ENCODE measurements at regions not wholly inside any gene's neighbourhood (a gene's known extent, or its start where the extent isn't known, plus 50 kb on each side); places are given as distances from the start of the nearest gene placed in this dataset.

DNA sequence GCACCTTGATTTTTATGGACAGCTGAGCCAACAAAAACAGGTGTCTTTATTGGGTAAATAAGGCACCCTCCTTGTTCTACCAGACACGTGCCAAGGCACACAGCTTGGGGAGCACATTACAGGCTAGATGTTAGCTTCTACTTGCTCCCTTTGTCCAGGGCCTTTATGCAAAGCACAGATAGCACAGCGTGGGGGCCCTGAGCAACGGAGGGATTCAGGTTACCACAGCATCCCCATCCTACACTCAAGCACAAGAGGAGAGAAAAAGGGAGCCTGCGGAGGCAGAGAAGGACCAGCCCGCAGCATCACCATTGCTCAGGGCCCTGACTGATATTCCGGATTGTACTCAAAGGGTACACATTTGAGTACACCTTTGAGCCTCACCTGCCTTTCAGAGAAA is 181.7 kb upstream of the KIF2A start:
- no peak for TF ChIP-seq EZH2phosphoT487 (IDR thresholded peaks at IDR 0.05; ENCODE audit: low read depth)
- TF ChIP-seq, protein P1, sequence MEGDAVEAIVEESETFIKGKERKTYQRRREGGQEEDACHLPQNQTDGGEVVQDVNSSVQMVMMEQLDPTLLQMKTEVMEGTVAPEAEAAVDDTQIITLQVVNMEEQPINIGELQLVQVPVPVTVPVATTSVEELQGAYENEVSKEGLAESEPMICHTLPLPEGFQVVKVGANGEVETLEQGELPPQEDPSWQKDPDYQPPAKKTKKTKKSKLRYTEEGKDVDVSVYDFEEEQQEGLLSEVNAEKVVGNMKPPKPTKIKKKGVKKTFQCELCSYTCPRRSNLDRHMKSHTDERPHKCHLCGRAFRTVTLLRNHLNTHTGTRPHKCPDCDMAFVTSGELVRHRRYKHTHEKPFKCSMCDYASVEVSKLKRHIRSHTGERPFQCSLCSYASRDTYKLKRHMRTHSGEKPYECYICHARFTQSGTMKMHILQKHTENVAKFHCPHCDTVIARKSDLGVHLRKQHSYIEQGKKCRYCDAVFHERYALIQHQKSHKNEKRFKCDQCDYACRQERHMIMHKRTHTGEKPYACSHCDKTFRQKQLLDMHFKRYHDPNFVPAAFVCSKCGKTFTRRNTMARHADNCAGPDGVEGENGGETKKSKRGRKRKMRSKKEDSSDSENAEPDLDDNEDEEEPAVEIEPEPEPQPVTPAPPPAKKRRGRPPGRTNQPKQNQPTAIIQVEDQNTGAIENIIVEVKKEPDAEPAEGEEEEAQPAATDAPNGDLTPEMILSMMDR (IDR thresholded peaks at IDR 0.05; ENCODE audit: low read depth, low read length): no peak
- H3K79me2 ChIP-seq (ENCODE audit: low read length): no peaks in the 10 kb centered on the region
- no peaks in the 10 kb centered on the region for H3K36me3 ChIP-seq (replicated peaks; ENCODE audit: low read depth, low read length)
- no peaks in the 10 kb centered on the region for H4K20me1 ChIP-seq (ENCODE audit: insufficient read depth, low read length)
- H3K4me2 ChIP-seq (ENCODE audit: low read length): no peak overlapping the region
- no peak overlapping the region for H2AFZ ChIP-seq (ENCODE audit: low read depth, low read length)
- H3K27ac ChIP-seq (ENCODE audit: low read length): no peak overlapping the region
- peaks cover 40% of the 10 kb centered on the region for H3K4me1 ChIP-seq (ENCODE audit: low read length)
- H3K4me3 ChIP-seq (ENCODE audit: low read length): no peak overlapping the region
- no peaks in the 10 kb centered on the region for H3K27me3 ChIP-seq (ENCODE audit: low read depth, low read length)
- no peak overlapping the region for H3K9ac ChIP-seq (ENCODE audit: low read length)
- H3K9me3 ChIP-seq (ENCODE audit: insufficient read depth, low read length): no peaks in the 10 kb centered on the region

DNA sequence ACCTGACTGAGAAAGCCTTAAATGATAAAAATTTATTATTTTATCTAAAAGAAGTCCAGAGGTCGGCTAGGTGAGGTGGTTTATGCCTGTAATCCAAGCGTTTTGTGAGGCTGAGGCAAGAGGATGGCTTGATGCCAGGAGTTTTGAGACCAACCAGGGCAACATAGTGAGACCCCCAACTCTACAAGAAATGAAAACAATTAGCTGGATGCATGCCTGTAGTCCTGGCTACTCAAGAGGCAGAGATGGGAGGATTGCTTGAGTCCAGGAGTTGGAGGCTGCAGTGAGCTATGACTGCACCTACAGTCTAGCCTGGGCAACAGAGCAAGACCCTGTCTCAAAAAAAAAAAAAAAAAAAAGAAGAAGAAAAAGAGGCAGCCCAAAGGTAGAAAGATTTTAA is 179.9 kb upstream of the KIF2A start:
- no peak overlapping the region for H2AFZ ChIP-seq (ENCODE audit: low read depth, low read length)
- H3K4me3 ChIP-seq (ENCODE audit: low read length): no peak overlapping the region
- no peak overlapping the region for H3K27ac ChIP-seq (ENCODE audit: low read length)
- no peaks in the 10 kb centered on the region for H3K27me3 ChIP-seq (ENCODE audit: low read depth, low read length)
- H3K36me3 ChIP-seq (replicated peaks; ENCODE audit: low read depth, low read length): no peaks in the 10 kb centered on the region
- no peak overlapping the region for H3K4me2 ChIP-seq (ENCODE audit: low read length)
- no peak overlapping the region for H3K9ac ChIP-seq (ENCODE audit: low read length)
- no peaks in the 10 kb centered on the region for H3K9me3 ChIP-seq (ENCODE audit: insufficient read depth, low read length)
- peaks cover 33% of the 10 kb centered on the region for H3K4me1 ChIP-seq (ENCODE audit: low read length)
- no peaks in the 10 kb centered on the region for H3K79me2 ChIP-seq (ENCODE audit: low read length)
- TF ChIP-seq, protein P1 (IDR thresholded peaks at IDR 0.05; ENCODE audit: low read depth, low read length): no peak
- TF ChIP-seq EZH2phosphoT487 (IDR thresholded peaks at IDR 0.05; ENCODE audit: low read depth): no peak
- H4K20me1 ChIP-seq (ENCODE audit: insufficient read depth, low read length): no peaks in the 10 kb centered on the region

DNA sequence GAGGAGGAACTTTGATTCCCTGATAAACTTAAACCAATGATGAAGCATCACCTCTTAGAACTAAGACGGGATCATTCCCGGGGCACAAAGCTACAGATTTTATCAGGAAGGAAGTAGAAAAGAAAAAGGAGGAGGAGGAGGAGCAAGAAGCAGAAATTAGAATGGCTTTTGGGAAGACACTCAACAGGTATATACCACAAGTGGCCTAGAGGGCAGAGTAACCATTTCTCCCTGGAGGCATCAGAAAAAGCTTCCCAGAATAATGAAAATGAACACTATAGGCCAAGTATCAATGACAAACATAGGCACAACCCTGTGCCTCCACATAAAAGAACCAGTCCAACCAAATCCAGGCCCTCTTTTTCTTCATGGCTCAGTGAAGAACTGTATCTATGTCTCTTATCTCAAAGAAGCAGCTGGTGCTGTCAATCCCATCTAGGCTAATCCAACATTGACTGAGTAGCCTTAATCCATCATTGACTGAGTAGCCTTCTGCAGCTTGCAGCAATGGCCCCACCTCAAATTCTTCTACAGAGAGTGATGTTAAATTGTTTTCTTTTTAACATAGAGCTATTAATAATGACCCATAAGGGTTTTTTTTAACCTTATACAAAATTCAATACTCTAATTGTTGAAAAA is 178.8 kb upstream of the KIF2A start:
- Histone ChIP-seq H4K20me1 (ENCODE audit: insufficient read depth, low read length) (no peaks in the 10 kb centered on the region), H3K4me1 (ENCODE audit: low read length) (peaks cover 33% of the 10 kb centered on the region), H3K9ac (ENCODE audit: low read length) (no peak overlapping the region), H3K27me3 (ENCODE audit: low read depth, low read length) (no peaks in the 10 kb centered on the region), H3K4me2 (ENCODE audit: low read length) (no peak overlapping the region), H3K79me2 (ENCODE audit: low read length) (no peaks in the 10 kb centered on the region), H3K9me3 (ENCODE audit: insufficient read depth, low read length) (no peaks in the 10 kb centered on the region), H3K36me3 (replicated peaks; ENCODE audit: low read depth, low read length) (no peaks in the 10 kb centered on the region), H3K27ac (ENCODE audit: low read length) (no peak overlapping the region), H2AFZ (ENCODE audit: low read depth, low read length) (no peak overlapping the region), H3K4me3 (ENCODE audit: low read length) (no peak overlapping the region)
- no peak for TF ChIP-seq EZH2phosphoT487 (IDR thresholded peaks at IDR 0.05; ENCODE audit: low read depth)
- TF ChIP-seq, protein P1 (IDR thresholded peaks at IDR 0.05; ENCODE audit: low read depth, low read length): no peak

DNA sequence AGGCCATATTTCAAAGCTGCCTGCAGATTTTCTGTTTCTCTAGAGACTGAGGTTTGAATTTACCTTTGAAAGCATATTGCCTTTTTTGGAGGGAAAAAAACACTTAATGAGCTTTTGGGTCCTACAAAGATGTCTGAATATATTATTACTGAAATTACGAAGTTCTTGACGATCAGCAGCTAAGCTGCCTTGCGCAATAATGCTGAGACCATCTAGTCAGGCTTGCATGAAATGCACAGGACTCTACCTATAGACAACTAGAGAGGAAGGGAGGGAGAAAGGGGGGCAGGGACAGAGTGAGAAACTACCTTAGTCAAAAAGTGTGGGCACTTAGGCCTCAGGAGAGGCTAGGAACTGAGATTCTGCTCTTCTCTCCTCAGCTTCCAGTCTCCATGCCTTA is 175.9 kb upstream of the KIF2A start:
- Histone ChIP-seq H3K4me3 (ENCODE audit: low read length) (no peak overlapping the region), H3K4me1 (ENCODE audit: low read length) (peaks cover 26% of the 10 kb centered on the region), H2AFZ (ENCODE audit: low read depth, low read length) (no peak overlapping the region), H3K36me3 (replicated peaks; ENCODE audit: low read depth, low read length) (no peaks in the 10 kb centered on the region), H3K79me2 (ENCODE audit: low read length) (no peaks in the 10 kb centered on the region), H4K20me1 (ENCODE audit: insufficient read depth, low read length) (no peaks in the 10 kb centered on the region), H3K9me3 (ENCODE audit: insufficient read depth, low read length) (no peaks in the 10 kb centered on the region), H3K27me3 (ENCODE audit: low read depth, low read length) (no peaks in the 10 kb centered on the region), H3K9ac (ENCODE audit: low read length) (no peak overlapping the region), H3K4me2 (ENCODE audit: low read length) (no peak overlapping the region), H3K27ac (ENCODE audit: low read length) (no peak overlapping the region)
- TF ChIP-seq, protein P1 (IDR thresholded peaks at IDR 0.05; ENCODE audit: low read depth, low read length): no peak
- no peak for TF ChIP-seq EZH2phosphoT487 (IDR thresholded peaks at IDR 0.05; ENCODE audit: low read depth)

All from OCI-LY3 (cell line).